ENCODE measurements at regions not wholly inside any gene's neighbourhood (a gene's known extent, or its start where the extent isn't known, plus 50 kb on each side); places are given as distances from the start of the nearest gene placed in this dataset.

DNA sequence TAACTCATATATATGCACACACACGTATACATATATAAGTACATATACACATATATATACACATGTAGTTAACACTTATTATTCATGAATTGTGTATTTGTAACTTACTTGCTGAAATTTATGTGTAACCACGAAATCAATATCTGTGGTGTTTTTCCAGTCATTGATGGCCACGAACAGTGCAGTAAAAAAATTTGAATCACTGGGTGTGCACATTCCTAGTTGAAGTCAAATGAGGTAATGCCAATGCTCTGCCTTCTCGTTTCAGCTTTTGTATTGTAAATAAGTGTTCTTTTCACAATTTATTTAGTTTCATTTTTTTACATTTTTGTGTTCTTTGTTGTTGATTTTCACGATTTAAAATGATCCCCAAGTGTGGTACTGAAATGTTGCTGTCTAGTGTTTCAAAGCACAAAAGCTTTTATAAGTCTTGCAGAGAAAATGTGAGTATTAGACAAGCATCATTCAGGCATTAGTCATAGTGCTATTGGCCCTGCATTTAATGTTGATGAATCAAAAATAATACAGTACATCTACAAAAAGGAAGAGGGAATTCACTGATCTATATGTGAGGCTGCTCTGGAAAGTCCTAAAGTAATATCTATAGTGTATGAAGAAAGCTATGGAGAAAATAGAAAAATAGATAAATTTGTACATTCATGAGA is 419.0 kb downstream of the DSC3 start:
- Histone ChIP-seq H3K9ac (ENCODE audit: insufficient read depth in 1 of 2, low read length in 2 of 2) (no peak overlapping the region), H3K9me3 (ENCODE audit: control insufficient read depth in 4 of 4, insufficient read depth in 3 of 4, low read length in 3 of 4) (peaks cover 0 to 3% (median 0%) of the 10 kb centered on the region in 4 donors), H3K27me3 (ENCODE audit: control insufficient read depth in 3 of 3, insufficient read depth in 3 of 3, low read length in 2 of 3) (no peaks in the 10 kb centered on the region), H3K27ac (ENCODE audit: low read depth in 1 of 2, low read length in 1 of 2) (no peak overlapping the region), H3K4me1 (ENCODE audit: control insufficient read depth in 5 of 5, insufficient read depth in 5 of 5, low read length in 5 of 5) (no peaks in the 10 kb centered on the region), H3K4me3 (no peak overlapping the region), H3K36me3 (ENCODE audit: control insufficient read depth in 4 of 4, insufficient read depth in 4 of 4, low read length in 4 of 4) (no peaks in the 10 kb centered on the region)
- WGBS, 2 donors, result 68 to 75% methylated on average over 5 of the region's 5 CpGs
- ATAC-seq (ENCODE audit: insufficient read depth, low FRiP score), result no peak
- TF ChIP-seq, protein P1, sequence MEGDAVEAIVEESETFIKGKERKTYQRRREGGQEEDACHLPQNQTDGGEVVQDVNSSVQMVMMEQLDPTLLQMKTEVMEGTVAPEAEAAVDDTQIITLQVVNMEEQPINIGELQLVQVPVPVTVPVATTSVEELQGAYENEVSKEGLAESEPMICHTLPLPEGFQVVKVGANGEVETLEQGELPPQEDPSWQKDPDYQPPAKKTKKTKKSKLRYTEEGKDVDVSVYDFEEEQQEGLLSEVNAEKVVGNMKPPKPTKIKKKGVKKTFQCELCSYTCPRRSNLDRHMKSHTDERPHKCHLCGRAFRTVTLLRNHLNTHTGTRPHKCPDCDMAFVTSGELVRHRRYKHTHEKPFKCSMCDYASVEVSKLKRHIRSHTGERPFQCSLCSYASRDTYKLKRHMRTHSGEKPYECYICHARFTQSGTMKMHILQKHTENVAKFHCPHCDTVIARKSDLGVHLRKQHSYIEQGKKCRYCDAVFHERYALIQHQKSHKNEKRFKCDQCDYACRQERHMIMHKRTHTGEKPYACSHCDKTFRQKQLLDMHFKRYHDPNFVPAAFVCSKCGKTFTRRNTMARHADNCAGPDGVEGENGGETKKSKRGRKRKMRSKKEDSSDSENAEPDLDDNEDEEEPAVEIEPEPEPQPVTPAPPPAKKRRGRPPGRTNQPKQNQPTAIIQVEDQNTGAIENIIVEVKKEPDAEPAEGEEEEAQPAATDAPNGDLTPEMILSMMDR (IDR thresholded peaks at IDR 0.05; ENCODE audit: control extremely low read depth, extremely low read depth), result no peak
- DNase-seq, result no peak

DNA sequence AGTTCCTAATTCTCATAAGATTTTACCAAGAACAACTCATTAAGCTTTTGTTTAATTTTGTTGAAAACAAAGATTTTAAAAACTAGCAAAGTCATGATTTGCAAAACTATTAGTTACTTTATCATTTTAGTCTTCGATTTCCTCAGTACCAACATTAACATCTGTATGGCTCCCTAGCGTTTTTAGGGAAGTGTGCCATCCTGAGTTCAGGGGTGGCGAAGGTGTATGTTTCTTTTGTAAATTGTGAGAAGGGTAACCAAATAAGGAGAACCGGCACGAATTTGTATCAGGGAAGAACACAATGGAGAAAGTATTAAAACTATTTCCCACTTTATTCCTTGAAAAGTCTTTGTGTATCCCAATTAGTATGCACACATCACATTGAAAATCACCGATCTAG is 419.9 kb downstream of the DSC3 start:
- 57 to 62% methylated on average over 6 of the region's 6 CpGs for WGBS, 2 donors
- no peak overlapping the region for H3K4me3 ChIP-seq
- H3K27me3 ChIP-seq (ENCODE audit: control insufficient read depth in 3 of 3, insufficient read depth in 3 of 3, low read length in 2 of 3), result no peaks in the 10 kb centered on the region
- H3K36me3 ChIP-seq (ENCODE audit: control insufficient read depth in 4 of 4, insufficient read depth in 4 of 4, low read length in 4 of 4), result no peaks in the 10 kb centered on the region
- TF ChIP-seq, protein P1 (IDR thresholded peaks at IDR 0.05; ENCODE audit: control extremely low read depth, extremely low read depth), result no peak
- H3K27ac ChIP-seq (ENCODE audit: low read depth in 1 of 2, low read length in 1 of 2), result no peak overlapping the region
- H3K9me3 ChIP-seq (ENCODE audit: control insufficient read depth in 4 of 4, insufficient read depth in 3 of 4, low read length in 3 of 4), result peaks cover 0 to 3% (median 0%) of the 10 kb centered on the region in 4 donors
- no peak overlapping the region for H3K9ac ChIP-seq (ENCODE audit: insufficient read depth in 1 of 2, low read length in 2 of 2)
- no peaks in the 10 kb centered on the region for H3K4me1 ChIP-seq (ENCODE audit: control insufficient read depth in 5 of 5, insufficient read depth in 5 of 5, low read length in 5 of 5)
- DNase-seq (no peak), ATAC-seq (ENCODE audit: insufficient read depth, low FRiP score) (no peak)

DNA sequence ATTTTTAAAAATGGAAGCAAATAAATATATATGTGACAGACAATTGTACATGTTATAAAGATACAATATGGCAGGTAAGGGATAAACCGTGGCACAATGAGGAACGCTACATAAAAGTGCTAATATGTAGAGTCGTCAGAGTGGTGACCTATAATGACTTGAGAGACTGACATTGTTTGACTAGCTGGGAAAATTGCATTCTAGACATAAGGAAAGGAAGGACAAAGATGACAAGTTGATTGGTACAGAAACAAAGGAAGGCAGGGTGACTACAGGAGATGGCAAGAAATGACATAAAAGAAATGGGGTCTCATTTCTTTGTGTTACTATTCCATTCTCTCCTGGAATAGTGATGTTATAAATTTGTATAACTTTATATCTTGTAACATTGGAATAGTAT is 420.4 kb downstream of the DSC3 start:
- WGBS, 2 donors, result 82 to 92% methylated on average over 3 of the region's 3 CpGs
- TF ChIP-seq, protein P1 (IDR thresholded peaks at IDR 0.05; ENCODE audit: control extremely low read depth, extremely low read depth), result no peak
- Histone ChIP-seq H3K9ac (ENCODE audit: insufficient read depth in 1 of 2, low read length in 2 of 2) (no peak overlapping the region), H3K36me3 (ENCODE audit: control insufficient read depth in 4 of 4, insufficient read depth in 4 of 4, low read length in 4 of 4) (no peaks in the 10 kb centered on the region), H3K27ac (ENCODE audit: low read depth in 1 of 2, low read length in 1 of 2) (no peak overlapping the region), H3K4me3 (no peak overlapping the region), H3K9me3 (ENCODE audit: control insufficient read depth in 4 of 4, insufficient read depth in 3 of 4, low read length in 3 of 4) (peaks cover 0 to 3% (median 0%) of the 10 kb centered on the region in 4 donors), H3K27me3 (ENCODE audit: control insufficient read depth in 3 of 3, insufficient read depth in 3 of 3, low read length in 2 of 3) (no peaks in the 10 kb centered on the region), H3K4me1 (ENCODE audit: control insufficient read depth in 5 of 5, insufficient read depth in 5 of 5, low read length in 5 of 5) (no peaks in the 10 kb centered on the region)
- no peak for DNase-seq
- ATAC-seq (ENCODE audit: insufficient read depth, low FRiP score), result no peak

DNA sequence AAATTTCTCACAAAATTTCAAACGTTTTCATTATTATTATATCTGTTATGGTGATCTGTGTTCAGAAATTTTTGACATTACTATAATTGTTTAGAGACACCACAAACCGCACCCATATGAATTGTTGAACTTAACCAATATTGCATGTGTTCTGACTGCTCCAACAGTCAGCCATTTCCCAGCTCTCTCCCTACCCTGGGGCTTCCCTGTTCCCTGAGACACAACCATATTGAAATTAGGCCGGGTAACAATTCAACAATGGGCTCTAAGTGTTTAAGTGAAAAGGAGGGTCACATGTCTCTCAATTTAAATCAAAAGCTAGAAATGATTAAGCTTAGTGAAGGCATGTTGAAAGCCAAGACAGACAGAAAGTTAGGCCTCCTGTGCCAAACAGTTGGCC is 424.0 kb downstream of the DSC3 start:
- no peaks in the 10 kb centered on the region for H3K27me3 ChIP-seq (ENCODE audit: control insufficient read depth in 3 of 3, insufficient read depth in 3 of 3, low read length in 2 of 3)
- DNase-seq, result no peak
- H3K4me3 ChIP-seq, result no peak overlapping the region
- no peaks in the 10 kb centered on the region for H3K9me3 ChIP-seq (ENCODE audit: control insufficient read depth in 4 of 4, insufficient read depth in 3 of 4, low read length in 3 of 4)
- no peak for ATAC-seq (ENCODE audit: insufficient read depth, low FRiP score)
- H3K27ac ChIP-seq (ENCODE audit: low read depth in 1 of 2, low read length in 1 of 2), result no peak overlapping the region
- no peaks in the 10 kb centered on the region for H3K36me3 ChIP-seq (ENCODE audit: control insufficient read depth in 4 of 4, insufficient read depth in 4 of 4, low read length in 4 of 4)
- TF ChIP-seq, protein P1 (IDR thresholded peaks at IDR 0.05; ENCODE audit: control extremely low read depth, extremely low read depth), result no peak
- H3K4me1 ChIP-seq (ENCODE audit: control insufficient read depth in 5 of 5, insufficient read depth in 5 of 5, low read length in 5 of 5), result no peaks in the 10 kb centered on the region
- WGBS, 2 donors, result 74 to 83% methylated on average over 3 of the region's 3 CpGs
- H3K9ac ChIP-seq (ENCODE audit: insufficient read depth in 1 of 2, low read length in 2 of 2), result no peak overlapping the region

Measured in lung (tissue), 11 donors.